ENCODE measurements at regions not wholly inside any gene's neighbourhood (a gene's known extent, or its start where the extent isn't known, plus 50 kb on each side); places are given as distances from the start of the nearest gene placed in this dataset.

DNA sequence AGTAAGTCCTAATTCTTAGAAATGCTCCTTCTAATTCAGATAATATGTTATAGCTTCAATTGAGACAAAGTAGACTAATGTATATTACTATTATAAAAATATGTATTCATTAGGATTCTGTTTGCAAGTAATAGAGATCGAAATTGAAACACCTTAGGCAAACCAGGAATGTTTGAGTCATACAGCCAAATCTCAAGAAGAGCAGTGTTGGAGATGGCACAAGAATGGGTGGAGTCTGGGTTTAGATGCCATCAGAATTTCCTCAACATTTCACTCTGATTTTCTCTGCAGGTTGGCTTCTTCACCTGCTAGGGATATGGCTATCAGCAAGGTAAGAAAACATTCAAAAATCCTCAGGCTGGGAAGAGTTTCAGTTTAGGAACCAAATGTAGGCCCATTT is 405.4 kb downstream of the CCDC85A start:
- Histone ChIP-seq H2AFZ (ENCODE audit: low read depth, low read length) (no peak overlapping the region), H4K20me1 (replicated peaks; ENCODE audit: control insufficient read depth, extremely low read depth, insufficient read depth, low read length) (no peaks in the 10 kb centered on the region), H3K4me3 (replicated peaks in 1 of 3; ENCODE audit: insufficient read depth in 1 of 3, low read depth in 1 of 3, low read length in 3 of 3) (no peak overlapping the region), H3K27me3 (ENCODE audit: control insufficient read depth in 2 of 2, insufficient read depth in 2 of 2, low read length in 2 of 2) (no peaks in the 10 kb centered on the region), H3K36me3 (ENCODE audit: control insufficient read depth in 2 of 2, extremely low read depth in 1 of 2, insufficient read depth in 2 of 2, low read length in 2 of 2) (no peaks in the 10 kb centered on the region), H3K9ac (replicated peaks; ENCODE audit: extremely low read depth, insufficient read depth, low read length) (no peak overlapping the region), H3K9me1 (replicated peaks; ENCODE audit: control insufficient read depth, extremely low read depth, insufficient read depth, low read length) (no peaks in the 10 kb centered on the region), H3K4me2 (ENCODE audit: insufficient read depth, low read length) (no peak overlapping the region), H3K4me1 (ENCODE audit: control insufficient read depth, extremely low read depth, insufficient read depth, low read length) (peaks cover 2% of the 10 kb centered on the region), H3K27ac (ENCODE audit: insufficient read depth, low read depth, low read length) (no peak overlapping the region), H3K9me3 (replicated peaks; ENCODE audit: control insufficient read depth, insufficient read depth, low read length) (no peaks in the 10 kb centered on the region), H3K79me2 (ENCODE audit: control insufficient read depth, insufficient read depth, low read length) (no peaks in the 10 kb centered on the region)
- ChIA-PET POLR2A (no interaction called here), CTCF (interaction anchor here (0.7 kb wide), 1 partner anchor 20 kb away, joined by 3 read pairs; no protein-coding TSS in a partner anchor)
- DNase-seq (ENCODE audit: low read depth, low spot score) (no peak), FAIRE-seq (no peak)
- dilution Hi-C loops (cut with MboI; ENCODE audit: extremely low pct_ligation_motif_present, low sequenced_read_pairs) (no loop called here), intact Hi-C loops (cut with micrococcal nuclease) (no loop called here)
- TF ChIP-seq, protein P1, sequence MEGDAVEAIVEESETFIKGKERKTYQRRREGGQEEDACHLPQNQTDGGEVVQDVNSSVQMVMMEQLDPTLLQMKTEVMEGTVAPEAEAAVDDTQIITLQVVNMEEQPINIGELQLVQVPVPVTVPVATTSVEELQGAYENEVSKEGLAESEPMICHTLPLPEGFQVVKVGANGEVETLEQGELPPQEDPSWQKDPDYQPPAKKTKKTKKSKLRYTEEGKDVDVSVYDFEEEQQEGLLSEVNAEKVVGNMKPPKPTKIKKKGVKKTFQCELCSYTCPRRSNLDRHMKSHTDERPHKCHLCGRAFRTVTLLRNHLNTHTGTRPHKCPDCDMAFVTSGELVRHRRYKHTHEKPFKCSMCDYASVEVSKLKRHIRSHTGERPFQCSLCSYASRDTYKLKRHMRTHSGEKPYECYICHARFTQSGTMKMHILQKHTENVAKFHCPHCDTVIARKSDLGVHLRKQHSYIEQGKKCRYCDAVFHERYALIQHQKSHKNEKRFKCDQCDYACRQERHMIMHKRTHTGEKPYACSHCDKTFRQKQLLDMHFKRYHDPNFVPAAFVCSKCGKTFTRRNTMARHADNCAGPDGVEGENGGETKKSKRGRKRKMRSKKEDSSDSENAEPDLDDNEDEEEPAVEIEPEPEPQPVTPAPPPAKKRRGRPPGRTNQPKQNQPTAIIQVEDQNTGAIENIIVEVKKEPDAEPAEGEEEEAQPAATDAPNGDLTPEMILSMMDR (IDR thresholded peaks at IDR 0.05; ENCODE audit: extremely low read depth in 1 of 2, insufficient read depth in 1 of 2, low read depth in 1 of 2, low read length in 2 of 2): no peak
- TF ChIP-seq JUN (IDR thresholded peaks at IDR 0.05; ENCODE audit: borderline replicate concordance, insufficient read depth, insufficient read length, low read depth): no peak
- TF ChIP-seq EZH2 (IDR thresholded peaks at IDR 0.05; ENCODE audit: borderline replicate concordance, low read depth, low read length, severe bottlenecking): no peak
- no peak for TF ChIP-seq FOS (IDR thresholded peaks at IDR 0.05; ENCODE audit: borderline replicate concordance, insufficient read depth, low read length)
- no peak for TF ChIP-seq POLR2AphosphoS5 (IDR thresholded peaks at IDR 0.05; ENCODE audit: insufficient read depth, low read depth, low read length)
- TF ChIP-seq, protein P2, sequence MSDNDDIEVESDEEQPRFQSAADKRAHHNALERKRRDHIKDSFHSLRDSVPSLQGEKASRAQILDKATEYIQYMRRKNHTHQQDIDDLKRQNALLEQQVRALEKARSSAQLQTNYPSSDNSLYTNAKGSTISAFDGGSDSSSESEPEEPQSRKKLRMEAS (IDR thresholded peaks at IDR 0.05; ENCODE audit: insufficient read depth, insufficient read length): no peak
- no peak for TF ChIP-seq GATA2 (IDR thresholded peaks at IDR 0.05; ENCODE audit: insufficient read depth, insufficient read length, low read depth, low read length)
- TF ChIP-seq MYC (IDR thresholded peaks at IDR 0.05; ENCODE audit: low read depth, low read length): no peak
- no peak for TF ChIP-seq POLR2A (IDR thresholded peaks at IDR 0.05; ENCODE audit: low read depth, low read length)
- no TSS peak for BruUV-seq (replicated peaks)

All from endothelial cell of umbilical vein (primary cell).